ENCODE measurements at regions not wholly inside any gene's neighbourhood (a gene's known extent, or its start where the extent isn't known, plus 50 kb on each side); places are given as distances from the start of the nearest gene placed in this dataset.

DNA sequence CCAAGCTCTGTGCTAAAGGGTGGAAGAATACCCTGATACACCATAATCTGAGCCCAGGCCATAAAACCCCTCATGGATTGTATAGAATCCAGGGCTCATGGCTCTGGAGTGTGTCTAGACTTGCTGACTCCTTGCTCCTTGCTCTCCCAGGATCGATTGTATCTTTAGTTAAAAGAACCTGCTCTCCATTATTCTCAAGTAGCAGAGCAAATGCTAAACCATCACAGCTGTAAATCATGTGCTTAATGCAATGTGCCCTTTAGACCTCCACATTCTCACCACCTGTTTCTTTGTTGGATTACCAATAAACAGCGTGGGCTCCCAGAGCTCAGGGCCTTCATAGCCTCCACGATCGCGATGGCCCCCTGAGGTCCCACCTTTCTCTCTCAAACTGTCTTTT is 411.6 kb upstream of the FBXO33 start:
- Histone ChIP-seq H3K27ac (ENCODE audit: low read depth, low read length) (no peak overlapping the region), H3K9me3 (ENCODE audit: control insufficient read depth, insufficient read depth, low read depth, low read length) (no peaks in the 10 kb centered on the region), H3K4me3 (ENCODE audit: low read depth, low read length) (no peak overlapping the region), H3K27me3 (ENCODE audit: control insufficient read depth, insufficient read depth, low read length) (no peaks in the 10 kb centered on the region), H3K36me3 (ENCODE audit: control insufficient read depth, insufficient read depth, low read length) (no peaks in the 10 kb centered on the region), H3K4me1 (ENCODE audit: control insufficient read depth, insufficient read depth, low read length) (no peaks in the 10 kb centered on the region), H3K9ac (ENCODE audit: low read length) (no peak overlapping the region)

DNA sequence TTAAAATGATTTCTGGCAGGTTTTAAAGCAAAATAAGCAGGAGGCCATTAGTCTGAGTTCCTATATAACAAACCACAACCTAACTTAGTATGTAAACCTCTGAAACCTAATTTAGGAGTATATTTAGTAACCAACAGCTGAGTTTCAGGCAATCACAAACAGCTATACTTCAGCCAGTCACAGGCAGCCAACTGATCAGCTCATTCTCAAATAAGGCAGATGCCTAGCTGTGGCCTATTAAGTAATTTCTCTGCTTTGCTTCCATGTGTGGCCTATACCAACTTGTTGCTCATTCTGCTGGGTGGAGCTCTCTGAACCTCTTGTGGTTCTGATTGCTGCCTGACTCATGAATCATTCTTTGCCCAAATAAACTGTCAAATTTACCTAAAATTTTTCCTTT is 408.9 kb upstream of the FBXO33 start:
- Histone ChIP-seq H3K27ac (ENCODE audit: low read depth, low read length) (no peak overlapping the region), H3K36me3 (ENCODE audit: control insufficient read depth, insufficient read depth, low read length) (no peaks in the 10 kb centered on the region), H3K9ac (ENCODE audit: low read length) (no peak overlapping the region), H3K4me1 (ENCODE audit: control insufficient read depth, insufficient read depth, low read length) (no peaks in the 10 kb centered on the region), H3K9me3 (ENCODE audit: control insufficient read depth, insufficient read depth, low read depth, low read length) (no peaks in the 10 kb centered on the region), H3K4me3 (ENCODE audit: low read depth, low read length) (no peak overlapping the region), H3K27me3 (ENCODE audit: control insufficient read depth, insufficient read depth, low read length) (no peaks in the 10 kb centered on the region)

DNA sequence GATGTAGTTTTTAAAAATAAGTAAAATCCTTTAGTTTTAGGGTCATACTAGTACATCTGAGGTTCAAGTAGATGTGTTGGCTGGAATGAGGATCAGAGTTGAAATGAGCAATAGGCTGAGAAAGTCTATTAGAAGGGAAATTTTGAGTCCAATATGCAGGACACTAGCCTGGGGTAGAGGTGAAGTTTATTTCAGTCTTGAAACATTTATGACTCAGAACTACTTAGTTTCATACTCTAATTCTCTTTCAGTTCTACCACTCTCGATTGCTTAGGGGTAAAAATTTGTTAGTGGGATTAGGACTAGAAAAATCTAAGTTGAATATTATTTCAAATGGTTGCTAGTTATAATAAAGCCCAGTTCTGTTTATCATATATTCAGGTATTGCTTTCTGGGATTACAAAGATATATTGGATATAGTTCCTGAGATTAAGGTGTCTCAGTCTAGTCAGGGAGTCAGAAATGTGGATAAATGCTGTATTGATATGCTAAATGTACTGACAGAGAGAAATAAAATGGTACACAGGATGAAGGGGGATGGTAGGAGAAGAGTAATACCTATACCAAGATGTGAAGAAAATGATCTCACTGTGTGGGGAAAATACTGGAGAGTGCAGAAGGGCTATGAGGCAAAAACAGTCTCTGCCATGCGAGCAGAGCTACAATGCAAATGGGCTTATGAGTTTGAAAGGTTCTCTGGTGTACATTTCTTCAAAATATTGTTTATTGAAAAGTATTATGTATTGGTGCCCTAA is 395.8 kb upstream of the FBXO33 start:
- H3K9ac ChIP-seq (ENCODE audit: low read length): no peak overlapping the region
- H3K27ac ChIP-seq (ENCODE audit: low read depth, low read length): no peak overlapping the region
- H3K9me3 ChIP-seq (ENCODE audit: control insufficient read depth, insufficient read depth, low read depth, low read length): no peaks in the 10 kb centered on the region

DNA sequence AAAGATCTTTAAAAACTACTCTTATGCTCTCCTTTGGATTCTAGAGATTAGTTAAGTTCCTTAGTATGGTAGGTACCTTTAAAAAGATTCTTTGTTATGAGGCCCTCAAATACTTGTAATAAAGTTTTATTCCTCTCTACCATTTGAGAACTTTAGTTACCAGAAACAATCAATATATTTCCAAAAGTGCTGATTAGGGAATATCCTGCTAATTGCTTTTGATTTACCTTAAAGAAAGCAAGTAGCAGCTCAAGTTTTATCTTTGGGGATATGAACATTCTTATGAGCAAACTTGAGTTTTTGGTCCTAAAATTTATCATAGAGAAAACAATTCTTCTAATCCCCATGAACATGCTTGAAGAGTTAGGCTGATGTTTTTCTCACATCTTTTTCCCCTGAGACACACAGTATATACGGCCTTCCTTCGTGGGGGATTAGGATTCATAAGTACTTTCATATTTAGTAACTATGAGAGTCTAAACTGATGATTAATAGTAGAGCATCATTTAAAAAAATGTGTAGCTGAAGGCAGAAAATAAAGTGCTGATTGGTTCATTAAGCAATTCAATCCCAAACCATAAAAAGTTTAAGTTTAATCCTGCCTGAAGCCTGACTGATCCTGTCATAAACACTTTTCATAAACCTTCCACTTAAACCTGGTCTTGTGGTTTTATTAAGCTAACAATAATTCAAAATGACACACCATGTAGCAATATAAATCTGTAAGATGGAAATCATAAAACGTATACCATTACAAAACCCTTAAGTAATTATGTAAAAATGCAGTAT is 380.5 kb upstream of the FBXO33 start:
- H3K9me3 ChIP-seq (ENCODE audit: control insufficient read depth, insufficient read depth, low read depth, low read length): no peaks in the 10 kb centered on the region
- H3K4me1 ChIP-seq (ENCODE audit: control insufficient read depth, insufficient read depth, low read length): no peaks in the 10 kb centered on the region
- H3K27ac ChIP-seq (ENCODE audit: low read depth, low read length): no peak overlapping the region
- H3K27me3 ChIP-seq (ENCODE audit: control insufficient read depth, insufficient read depth, low read length): no peaks in the 10 kb centered on the region
- H3K9ac ChIP-seq (ENCODE audit: low read length): no peak overlapping the region
- H3K4me3 ChIP-seq (ENCODE audit: low read depth, low read length): no peak overlapping the region
- no peaks in the 10 kb centered on the region for H3K36me3 ChIP-seq (ENCODE audit: control insufficient read depth, insufficient read depth, low read length)

More for the DNA sequence above, 395.8 kb upstream of the FBXO33 start:
- Histone ChIP-seq H3K4me1 (ENCODE audit: control insufficient read depth, insufficient read depth, low read length) (no peaks in the 10 kb centered on the region), H3K36me3 (ENCODE audit: control insufficient read depth, insufficient read depth, low read length) (no peaks in the 10 kb centered on the region), H3K4me3 (ENCODE audit: low read depth, low read length) (no peak overlapping the region), H3K27me3 (ENCODE audit: control insufficient read depth, insufficient read depth, low read length) (no peaks in the 10 kb centered on the region)

DNA sequence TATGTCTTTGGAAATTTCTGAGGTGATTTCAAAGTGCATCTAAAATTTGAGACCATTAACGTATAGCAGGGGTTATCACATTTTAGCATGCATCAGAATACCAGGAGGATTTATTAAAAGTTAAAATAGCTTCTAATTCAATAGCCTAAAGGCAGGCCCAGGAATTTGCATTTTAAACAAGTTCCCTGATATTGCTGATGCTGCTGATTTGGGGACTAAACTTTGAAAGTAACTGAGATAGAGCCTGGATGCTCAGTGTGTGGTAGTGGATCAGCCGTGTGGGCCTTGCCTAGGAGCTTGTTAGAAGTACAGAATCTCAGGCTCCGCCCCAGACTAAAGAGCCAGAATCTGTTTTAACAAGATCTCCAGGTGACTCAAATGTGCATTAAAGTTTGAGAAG is 375.0 kb upstream of the FBXO33 start:
- no peak overlapping the region for H3K4me3 ChIP-seq (ENCODE audit: low read depth, low read length)
- no peak overlapping the region for H3K27ac ChIP-seq (ENCODE audit: low read depth, low read length)
- no peaks in the 10 kb centered on the region for H3K9me3 ChIP-seq (ENCODE audit: control insufficient read depth, insufficient read depth, low read depth, low read length)
- H3K36me3 ChIP-seq (ENCODE audit: control insufficient read depth, insufficient read depth, low read length): no peaks in the 10 kb centered on the region
- no peaks in the 10 kb centered on the region for H3K4me1 ChIP-seq (ENCODE audit: control insufficient read depth, insufficient read depth, low read length)
- no peaks in the 10 kb centered on the region for H3K27me3 ChIP-seq (ENCODE audit: control insufficient read depth, insufficient read depth, low read length)
- no peak overlapping the region for H3K9ac ChIP-seq (ENCODE audit: low read length)

DNA sequence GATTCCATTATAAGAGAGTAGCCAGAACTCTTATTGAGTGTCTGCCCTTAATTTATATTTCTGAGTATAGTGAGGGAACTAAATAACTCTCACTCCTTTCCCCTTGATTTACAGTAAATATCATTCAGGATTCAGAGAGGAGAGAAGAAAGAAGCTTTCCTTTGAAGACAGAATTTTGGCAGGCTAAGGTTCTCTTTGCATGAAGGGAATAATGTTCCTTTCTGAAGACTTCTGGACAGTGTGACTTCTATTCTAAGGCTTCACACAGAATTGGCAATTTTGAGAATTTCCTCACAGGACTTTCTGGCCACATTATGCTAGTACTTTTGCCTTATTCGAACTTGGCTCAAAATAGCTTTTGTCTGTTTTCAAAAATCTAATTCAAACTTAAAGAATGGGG is 352.2 kb upstream of the FBXO33 start:
- Histone ChIP-seq H3K9ac (ENCODE audit: low read length) (no peak overlapping the region), H3K4me3 (ENCODE audit: low read depth, low read length) (no peak overlapping the region), H3K27ac (ENCODE audit: low read depth, low read length) (no peak overlapping the region), H3K9me3 (ENCODE audit: control insufficient read depth, insufficient read depth, low read depth, low read length) (no peaks in the 10 kb centered on the region), H3K36me3 (ENCODE audit: control insufficient read depth, insufficient read depth, low read length) (no peaks in the 10 kb centered on the region), H3K27me3 (ENCODE audit: control insufficient read depth, insufficient read depth, low read length) (no peaks in the 10 kb centered on the region), H3K4me1 (ENCODE audit: control insufficient read depth, insufficient read depth, low read length) (peaks cover 11% of the 10 kb centered on the region)

DNA sequence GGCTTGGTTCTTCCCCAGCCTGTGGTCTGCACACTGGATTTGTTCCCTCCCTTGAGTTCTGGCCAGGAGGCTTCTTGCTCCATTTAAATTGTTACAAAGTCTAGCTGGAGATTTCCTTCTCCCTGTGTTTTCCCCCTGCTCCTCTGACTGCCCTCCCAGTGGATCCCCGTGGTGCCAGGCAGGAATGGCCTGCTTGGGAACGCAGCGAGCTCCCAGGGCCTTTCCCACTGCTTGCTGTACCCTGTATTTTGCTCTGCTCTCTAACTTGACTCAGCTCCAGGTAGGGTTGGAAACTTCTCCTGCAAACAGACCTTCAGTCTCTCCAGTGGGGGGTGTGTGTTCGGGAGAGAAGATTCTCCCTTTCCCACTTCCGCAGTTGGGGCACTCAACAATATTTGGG is 349.2 kb upstream of the FBXO33 start:
- H3K9ac ChIP-seq (ENCODE audit: low read length): no peak overlapping the region
- H3K4me3 ChIP-seq (ENCODE audit: low read depth, low read length): no peak overlapping the region
- H3K36me3 ChIP-seq (ENCODE audit: control insufficient read depth, insufficient read depth, low read length): no peaks in the 10 kb centered on the region
- peaks cover 11% of the 10 kb centered on the region for H3K4me1 ChIP-seq (ENCODE audit: control insufficient read depth, insufficient read depth, low read length)
- no peaks in the 10 kb centered on the region for H3K27me3 ChIP-seq (ENCODE audit: control insufficient read depth, insufficient read depth, low read length)
- no peak overlapping the region for H3K27ac ChIP-seq (ENCODE audit: low read depth, low read length)
- no peaks in the 10 kb centered on the region for H3K9me3 ChIP-seq (ENCODE audit: control insufficient read depth, insufficient read depth, low read depth, low read length)

DNA sequence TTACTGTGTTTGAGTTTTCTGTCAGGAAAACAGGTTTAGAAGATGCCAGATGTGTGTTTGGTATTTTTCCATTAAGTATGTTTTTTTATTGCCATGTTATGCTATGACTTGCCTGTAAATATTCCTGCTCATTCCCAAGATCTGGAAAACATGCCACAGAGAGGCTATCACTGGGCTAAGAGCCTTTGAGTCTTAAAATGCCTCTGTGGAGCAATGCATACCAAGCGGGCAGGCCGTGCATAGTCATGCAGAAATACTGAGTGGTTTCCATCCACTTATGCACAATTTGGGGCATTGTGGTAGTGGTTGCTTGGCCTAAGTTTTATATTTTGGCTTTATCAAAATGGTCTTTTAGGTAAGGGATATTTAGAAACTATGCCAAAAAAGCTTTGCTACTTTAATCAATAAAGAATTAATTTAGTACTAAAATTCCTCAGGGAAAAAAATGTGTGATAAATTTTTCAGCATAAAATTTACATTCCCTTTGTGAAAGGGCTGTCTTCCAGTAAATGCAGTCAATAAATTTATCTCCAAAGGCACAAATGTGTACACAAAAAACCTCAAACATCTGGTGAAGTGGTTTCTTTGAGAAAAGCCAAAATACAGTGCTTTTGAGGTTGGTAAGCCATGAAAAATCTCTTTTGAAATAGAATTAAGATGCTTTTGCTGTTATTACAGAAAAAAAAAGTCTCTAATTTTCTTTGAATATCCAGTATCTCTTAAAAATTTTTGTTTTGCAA is 341.3 kb upstream of the FBXO33 start:
- no peak overlapping the region for H3K4me3 ChIP-seq (ENCODE audit: low read depth, low read length)
- no peaks in the 10 kb centered on the region for H3K36me3 ChIP-seq (ENCODE audit: control insufficient read depth, insufficient read depth, low read length)
- no peak overlapping the region for H3K27ac ChIP-seq (ENCODE audit: low read depth, low read length)

DNA sequence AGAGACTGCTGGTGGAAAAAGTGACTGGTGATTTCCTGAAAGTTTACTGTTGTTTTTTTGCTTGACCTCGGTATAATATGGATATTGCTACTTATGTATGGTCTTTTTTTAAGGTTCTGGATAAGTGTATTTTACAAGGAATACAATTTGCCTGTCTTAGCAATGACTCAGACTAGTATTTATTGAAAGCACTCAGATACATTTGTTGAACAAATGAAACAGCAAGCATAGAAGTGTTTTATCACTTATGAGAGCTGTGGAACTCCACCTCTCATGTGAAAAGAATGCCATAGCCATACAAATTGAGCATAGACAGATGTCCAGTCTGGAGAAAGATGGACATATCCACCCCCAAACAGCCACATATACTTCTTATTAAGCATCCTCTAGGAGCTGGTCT is 340.4 kb upstream of the FBXO33 start:
- Histone ChIP-seq H3K4me3 (ENCODE audit: low read depth, low read length) (no peak overlapping the region), H3K36me3 (ENCODE audit: control insufficient read depth, insufficient read depth, low read length) (no peaks in the 10 kb centered on the region), H3K9me3 (ENCODE audit: control insufficient read depth, insufficient read depth, low read depth, low read length) (no peaks in the 10 kb centered on the region), H3K27ac (ENCODE audit: low read depth, low read length) (no peak overlapping the region), H3K27me3 (ENCODE audit: control insufficient read depth, insufficient read depth, low read length) (no peaks in the 10 kb centered on the region), H3K4me1 (ENCODE audit: control insufficient read depth, insufficient read depth, low read length) (no peaks in the 10 kb centered on the region; the same call in 1 of the 2 replicates), H3K9ac (ENCODE audit: low read length) (no peak overlapping the region)

More for the DNA sequence above, 341.3 kb upstream of the FBXO33 start:
- no peak overlapping the region for H3K9ac ChIP-seq (ENCODE audit: low read length)
- H3K27me3 ChIP-seq (ENCODE audit: control insufficient read depth, insufficient read depth, low read length): no peaks in the 10 kb centered on the region
- no peaks in the 10 kb centered on the region; the same call in 1 of the 2 replicates for H3K4me1 ChIP-seq (ENCODE audit: control insufficient read depth, insufficient read depth, low read length)
- H3K9me3 ChIP-seq (ENCODE audit: control insufficient read depth, insufficient read depth, low read depth, low read length): no peaks in the 10 kb centered on the region

DNA sequence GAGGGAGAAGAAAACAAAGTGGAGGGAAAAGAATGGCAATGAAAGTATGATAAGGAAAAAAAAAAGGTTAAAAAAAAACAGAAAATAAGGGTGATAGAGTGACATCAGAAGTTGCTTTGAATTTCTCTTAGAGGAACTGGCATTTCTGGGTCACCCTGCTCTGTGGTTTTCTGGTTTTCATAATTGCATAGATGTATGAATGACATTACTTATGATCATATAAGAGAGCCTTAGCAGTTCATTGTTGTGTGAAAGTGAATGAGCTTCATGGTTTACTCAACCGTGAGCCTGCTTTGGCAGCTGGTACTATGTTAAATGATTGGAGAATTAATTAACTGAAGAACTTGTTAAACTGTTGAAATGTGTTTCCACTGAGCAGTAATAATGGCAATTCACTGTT is 336.4 kb upstream of the FBXO33 start:
- no peak overlapping the region for H3K9ac ChIP-seq (ENCODE audit: low read length)
- no peak overlapping the region for H3K4me3 ChIP-seq (ENCODE audit: low read depth, low read length)
- H3K27me3 ChIP-seq (ENCODE audit: control insufficient read depth, insufficient read depth, low read length): no peaks in the 10 kb centered on the region
- H3K27ac ChIP-seq (ENCODE audit: low read depth, low read length): no peak overlapping the region
- H3K36me3 ChIP-seq (ENCODE audit: control insufficient read depth, insufficient read depth, low read length): no peaks in the 10 kb centered on the region
- H3K9me3 ChIP-seq (ENCODE audit: control insufficient read depth, insufficient read depth, low read depth, low read length): no peaks in the 10 kb centered on the region
- no peaks in the 10 kb centered on the region; the same call in 1 of the 2 replicates for H3K4me1 ChIP-seq (ENCODE audit: control insufficient read depth, insufficient read depth, low read length)

Measured in HUES6 (cell line).